Left ventricle myocardium inferior (tissue), 1 donor: ENCODE measurements at regions not wholly inside any gene's neighbourhood (a gene's known extent, or its start where the extent isn't known, plus 50 kb on each side); places are given as distances from the start of the nearest gene placed in this dataset.
"Not testable (repeated sequence)": the region's sequence is repeated elsewhere in the genome, so short reads cannot be mapped to it uniquely, and the experiment has no call there.

Experiments used
- DNase-seq: peaks from one replicate; pipeline ENCODE4 v3.0.0-alpha.2; 2020
- H3K27ac ChIP-seq: fragments of 200-600 bp; replicated peaks from 2 replicates; pipeline ENCODE4 v1.8.0; 2021
- H3K27me3 ChIP-seq: fragments of 200-600 bp; 2 replicates; pipeline ENCODE4 v1.8.0; 2021; ENCODE audit warnings: low read depth
- H3K36me3 ChIP-seq: fragments of 200-600 bp; 2 replicates; pipeline ENCODE4 v1.8.0; 2021
- H3K4me1 ChIP-seq: fragments of 200-600 bp; 2 replicates; pipeline ENCODE4 v1.8.0; 2021
- H3K4me3 ChIP-seq: fragments of 200-600 bp; 2 replicates; pipeline ENCODE4 v1.8.0; 2021; ENCODE audit warnings: mild to moderate bottlenecking, moderate library complexity
- H3K9me3 ChIP-seq: fragments of 200-600 bp; replicated peaks from 2 replicates; pipeline ENCODE4 v1.8.0; 2021
- intact Hi-C: fragments of 100-400 bp; cut with micrococcal nuclease; formaldehyde crosslinking; loops from one replicate; pipeline ENCODE4 v1.11.0; 2022
- TF ChIP-seq, protein P1 (sequence below): fragments of 200-600 bp; IDR thresholded peaks from 2 replicates; pipeline ENCODE4 v1.8.0; 2021; ENCODE audit warnings: antibody characterized with exemption, mild to moderate bottlenecking, borderline replicate concordance
- donor health status: DM: no; HTN: yes; CAD: no; lungs with severe emphysema.

DNA sequence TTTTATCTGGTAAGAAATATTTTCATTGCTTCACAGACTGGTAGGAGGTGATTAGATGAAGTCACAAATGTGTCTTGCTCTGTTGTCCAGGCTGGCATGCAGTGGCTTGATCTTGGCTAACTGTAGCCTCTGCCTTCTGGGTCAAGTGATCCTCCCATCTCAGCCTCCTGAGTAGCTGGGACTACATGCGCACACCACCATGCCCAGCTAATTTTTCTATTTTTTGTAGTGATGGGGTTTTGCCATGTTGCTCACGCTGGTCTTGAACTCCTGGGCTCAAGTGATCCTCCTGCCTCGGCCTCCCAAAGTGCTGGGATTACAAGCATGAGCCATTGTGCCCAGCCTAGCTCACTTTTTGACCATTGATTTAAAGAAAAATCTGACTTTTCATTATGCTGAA, 257.9 kb downstream of the GOLGA6L6 start:
- H3K9me3 ChIP-seq: peaks cover 42% of the 10 kb centered on the region
- H3K36me3 ChIP-seq, DNase-seq, H3K27ac ChIP-seq, H3K4me1 ChIP-seq, H3K4me3 ChIP-seq, intact Hi-C loops: not testable (repeated sequence)
- H3K27me3 ChIP-seq: peaks cover 51% of the 10 kb centered on the region

DNA sequence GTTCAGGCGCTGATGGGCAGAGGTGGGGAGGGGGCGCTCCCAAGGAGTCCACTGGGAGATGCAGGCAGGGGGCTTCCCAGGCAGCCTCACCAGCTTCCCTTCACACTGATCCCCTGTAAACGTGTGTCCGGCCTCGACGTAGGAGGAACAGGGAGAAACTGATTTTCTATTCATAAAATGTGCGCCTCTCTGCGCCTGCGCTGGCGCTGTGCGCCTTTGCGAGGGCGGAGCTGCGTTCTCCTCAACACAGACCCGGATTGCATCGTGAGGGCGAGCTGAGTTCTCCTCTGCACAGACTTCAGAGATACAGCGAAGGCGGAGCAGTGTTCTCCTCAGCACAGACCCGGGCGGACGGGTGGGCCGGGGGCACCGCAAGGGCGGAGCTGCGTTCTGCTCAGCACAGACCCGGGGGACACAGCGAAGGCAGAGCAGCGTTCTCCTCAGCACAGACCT, 259.1 kb downstream of the GOLGA6L6 start:
- H3K36me3 ChIP-seq, DNase-seq, H3K4me1 ChIP-seq, intact Hi-C loops, H3K27ac ChIP-seq, H3K4me3 ChIP-seq: not testable (repeated sequence)
- peaks cover 53% of the 10 kb centered on the region for H3K9me3 ChIP-seq
- peaks cover 44% of the 10 kb centered on the region for H3K27me3 ChIP-seq

DNA sequence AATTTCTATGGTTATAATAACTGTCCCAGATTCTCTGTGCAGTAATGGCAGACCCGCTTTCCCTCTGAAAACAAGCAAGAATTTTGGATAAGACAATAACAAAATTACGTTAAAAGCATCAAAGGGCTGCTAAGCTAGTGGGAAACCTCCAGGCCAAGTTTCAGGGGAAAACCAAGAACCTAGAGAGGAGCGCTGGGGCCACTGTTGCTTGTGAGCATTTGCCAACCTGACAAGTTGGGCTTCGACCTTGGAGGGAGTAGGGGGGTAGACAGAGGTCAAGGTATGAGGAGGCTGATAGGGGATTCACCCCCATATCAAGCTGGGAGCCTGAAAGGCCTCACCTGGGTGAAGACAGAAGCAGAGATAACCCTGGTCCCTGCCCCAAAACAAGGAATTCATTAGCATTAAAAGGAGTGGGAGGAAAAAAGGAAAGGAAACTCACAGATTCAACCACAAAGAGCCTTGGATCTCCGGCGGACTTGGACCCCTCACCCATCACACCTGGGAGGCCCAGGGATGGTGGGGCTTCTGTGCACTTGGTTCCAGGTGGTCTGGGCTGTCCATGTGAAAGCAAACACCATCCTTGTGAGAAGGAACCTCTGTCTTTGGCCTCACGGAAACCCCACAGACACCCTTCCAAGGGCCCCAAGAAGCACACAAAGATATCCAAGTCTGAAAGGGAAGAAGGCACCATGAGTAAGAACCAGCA, 259.9 kb downstream of the GOLGA6L6 start:
- H3K36me3 ChIP-seq, intact Hi-C loops, H3K27ac ChIP-seq, H3K4me3 ChIP-seq, DNase-seq, H3K4me1 ChIP-seq: not testable (repeated sequence)
- peaks cover 49% of the 10 kb centered on the region for H3K27me3 ChIP-seq
- peaks cover 61% of the 10 kb centered on the region for H3K9me3 ChIP-seq

DNA sequence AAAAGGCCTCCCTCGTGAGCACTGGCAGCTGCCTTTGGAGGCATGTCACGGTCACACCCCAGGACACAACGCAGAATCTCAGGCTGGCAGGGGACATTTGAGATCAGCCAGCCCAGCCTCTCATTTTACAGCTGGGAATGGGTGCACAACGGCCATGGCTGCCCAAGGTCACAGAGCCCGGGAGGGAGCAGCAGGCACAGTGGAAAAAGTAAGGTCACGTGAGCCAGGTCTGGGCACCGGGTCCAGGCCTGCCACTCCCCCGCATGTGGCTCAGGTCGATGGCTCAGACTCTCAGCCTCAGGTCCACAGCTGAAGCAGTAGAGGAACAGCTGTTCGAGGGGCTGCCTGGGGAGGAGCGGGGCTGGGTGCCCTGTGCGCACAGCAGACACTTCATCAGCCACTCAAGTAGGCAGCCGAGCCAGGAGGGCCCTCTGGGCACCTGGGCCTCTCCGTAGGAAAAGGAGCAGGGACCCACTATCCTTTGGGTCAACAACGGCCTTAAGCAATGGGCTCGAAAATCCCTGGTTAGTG, 260.6 kb downstream of the GOLGA6L6 start:
- H3K27me3 ChIP-seq: peaks cover 52% of the 10 kb centered on the region
- DNase-seq: no peak
- no peak overlapping the region for H3K27ac ChIP-seq
- intact Hi-C loops: no loop called here
- H3K9me3 ChIP-seq: peaks cover 65% of the 10 kb centered on the region
- H3K4me3 ChIP-seq: no peak overlapping the region
- H3K4me1 ChIP-seq: no peaks in the 10 kb centered on the region
- no peaks in the 10 kb centered on the region for H3K36me3 ChIP-seq
- TF ChIP-seq, protein P1, sequence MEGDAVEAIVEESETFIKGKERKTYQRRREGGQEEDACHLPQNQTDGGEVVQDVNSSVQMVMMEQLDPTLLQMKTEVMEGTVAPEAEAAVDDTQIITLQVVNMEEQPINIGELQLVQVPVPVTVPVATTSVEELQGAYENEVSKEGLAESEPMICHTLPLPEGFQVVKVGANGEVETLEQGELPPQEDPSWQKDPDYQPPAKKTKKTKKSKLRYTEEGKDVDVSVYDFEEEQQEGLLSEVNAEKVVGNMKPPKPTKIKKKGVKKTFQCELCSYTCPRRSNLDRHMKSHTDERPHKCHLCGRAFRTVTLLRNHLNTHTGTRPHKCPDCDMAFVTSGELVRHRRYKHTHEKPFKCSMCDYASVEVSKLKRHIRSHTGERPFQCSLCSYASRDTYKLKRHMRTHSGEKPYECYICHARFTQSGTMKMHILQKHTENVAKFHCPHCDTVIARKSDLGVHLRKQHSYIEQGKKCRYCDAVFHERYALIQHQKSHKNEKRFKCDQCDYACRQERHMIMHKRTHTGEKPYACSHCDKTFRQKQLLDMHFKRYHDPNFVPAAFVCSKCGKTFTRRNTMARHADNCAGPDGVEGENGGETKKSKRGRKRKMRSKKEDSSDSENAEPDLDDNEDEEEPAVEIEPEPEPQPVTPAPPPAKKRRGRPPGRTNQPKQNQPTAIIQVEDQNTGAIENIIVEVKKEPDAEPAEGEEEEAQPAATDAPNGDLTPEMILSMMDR: no peak

DNA sequence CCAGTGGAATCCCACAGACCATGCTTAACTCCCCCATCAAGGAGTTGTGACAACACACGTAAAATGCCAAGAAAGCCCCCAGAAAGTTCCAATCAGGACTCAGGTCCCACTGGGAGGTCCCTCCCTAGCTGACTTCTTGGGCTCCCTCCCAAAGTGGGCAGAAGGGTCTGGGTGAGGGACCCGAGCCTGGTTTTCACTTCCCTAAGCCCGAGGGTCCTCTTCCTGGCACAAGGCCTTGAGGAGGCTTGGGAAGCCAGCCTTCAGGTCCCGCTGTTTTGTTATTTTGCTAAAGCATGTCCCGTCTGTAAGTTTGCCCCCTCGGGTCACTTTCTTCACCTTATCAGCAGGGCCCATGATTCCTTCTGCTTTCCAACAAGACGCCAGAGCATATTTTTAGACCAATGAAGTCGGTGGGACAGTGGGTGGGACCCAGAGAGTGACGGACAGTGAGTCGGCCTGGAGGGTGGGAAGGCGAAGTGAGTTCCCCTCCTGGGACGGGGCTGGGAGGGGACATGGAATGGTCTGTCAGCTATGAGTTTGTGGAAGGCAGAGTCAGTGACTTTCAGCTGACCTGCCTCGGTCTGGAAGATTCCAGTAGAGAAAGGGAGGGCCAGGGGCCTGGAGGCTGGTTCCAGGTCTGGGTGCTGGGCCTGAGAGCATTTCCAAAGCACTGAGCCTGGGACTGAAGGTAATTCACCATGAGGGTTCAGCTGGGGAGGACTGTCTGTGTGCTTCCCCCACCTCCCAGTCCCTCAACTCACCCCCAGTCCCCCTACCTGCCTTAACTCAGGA, 261.3 kb downstream of the GOLGA6L6 start:
- H3K27ac ChIP-seq, H3K36me3 ChIP-seq, H3K4me1 ChIP-seq, DNase-seq, intact Hi-C loops, H3K4me3 ChIP-seq: not testable (repeated sequence)
- peaks cover 46% of the 10 kb centered on the region for H3K27me3 ChIP-seq
- H3K9me3 ChIP-seq: peaks cover 65% of the 10 kb centered on the region

DNA sequence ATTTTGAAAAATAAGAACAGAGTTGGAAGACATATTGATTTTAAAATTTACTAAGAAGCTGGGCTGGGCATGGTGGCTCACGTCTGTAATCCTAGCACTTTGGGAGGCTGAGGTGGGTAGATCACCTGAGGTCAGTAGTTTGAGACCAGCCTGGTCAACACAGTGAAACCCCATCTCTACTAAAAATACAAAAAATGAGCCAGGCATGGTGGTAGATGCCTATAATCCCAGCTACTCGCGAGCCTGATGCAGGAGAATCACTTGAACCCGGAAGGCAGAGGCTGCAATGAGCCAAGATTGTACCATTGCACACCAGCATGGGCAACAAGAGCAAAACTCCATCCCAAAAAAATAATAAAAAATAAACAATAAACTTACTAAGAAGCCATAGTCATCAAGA, 262.5 kb downstream of the GOLGA6L6 start:
- H3K4me3 ChIP-seq, H3K36me3 ChIP-seq, H3K27ac ChIP-seq, intact Hi-C loops, H3K4me1 ChIP-seq, DNase-seq: not testable (repeated sequence)
- Histone ChIP-seq H3K27me3 (peaks cover 53% of the 10 kb centered on the region), H3K9me3 (peaks cover 65% of the 10 kb centered on the region)

DNA sequence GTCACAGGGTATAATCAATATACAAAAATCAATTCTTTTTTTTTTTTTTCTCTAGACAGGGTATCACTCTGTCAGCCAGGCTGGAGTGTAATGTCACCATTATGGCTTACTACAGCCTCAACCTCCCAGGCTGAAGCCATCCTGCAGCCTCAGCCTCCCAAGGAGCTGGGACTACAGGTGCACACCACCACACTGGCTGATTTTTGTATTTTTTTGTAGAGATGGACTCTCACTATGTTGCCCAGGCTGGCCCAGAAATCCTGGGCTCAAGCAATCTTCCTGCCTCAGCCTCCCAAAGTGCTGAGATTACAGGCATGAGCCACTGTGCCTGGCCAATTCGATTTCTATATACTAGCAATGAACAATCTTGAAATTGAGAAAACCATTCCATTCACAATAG, 263.2 kb downstream of the GOLGA6L6 start:
- intact Hi-C loops, H3K4me1 ChIP-seq, DNase-seq, H3K36me3 ChIP-seq, H3K27ac ChIP-seq, H3K4me3 ChIP-seq: not testable (repeated sequence)
- Histone ChIP-seq H3K9me3 (peaks cover 65% of the 10 kb centered on the region), H3K27me3 (peaks cover 60% of the 10 kb centered on the region)

DNA sequence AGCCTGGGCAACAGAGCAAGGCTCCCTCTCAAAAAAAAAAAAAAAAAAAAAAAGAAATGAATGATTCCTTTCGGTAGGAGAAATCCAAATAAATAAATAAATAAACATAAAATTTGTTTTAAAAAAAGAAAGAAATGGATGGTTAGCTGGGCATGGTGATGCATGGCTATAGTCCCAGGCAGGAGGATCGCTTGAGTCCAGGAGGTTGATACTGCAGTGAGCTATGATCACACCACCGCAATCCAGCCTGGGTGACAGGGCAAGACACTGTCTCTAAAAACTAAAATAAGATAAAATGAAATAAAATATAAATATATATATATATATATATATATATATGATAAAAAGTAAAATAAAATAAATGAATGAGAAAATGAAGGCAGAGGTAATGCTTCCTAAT, 264.1 kb downstream of the GOLGA6L6 start:
- H3K4me3 ChIP-seq, DNase-seq, intact Hi-C loops, H3K27ac ChIP-seq, H3K4me1 ChIP-seq, H3K36me3 ChIP-seq: not testable (repeated sequence)
- peaks cover 58% of the 10 kb centered on the region for H3K9me3 ChIP-seq
- H3K27me3 ChIP-seq: peaks cover 64% of the 10 kb centered on the region

DNA sequence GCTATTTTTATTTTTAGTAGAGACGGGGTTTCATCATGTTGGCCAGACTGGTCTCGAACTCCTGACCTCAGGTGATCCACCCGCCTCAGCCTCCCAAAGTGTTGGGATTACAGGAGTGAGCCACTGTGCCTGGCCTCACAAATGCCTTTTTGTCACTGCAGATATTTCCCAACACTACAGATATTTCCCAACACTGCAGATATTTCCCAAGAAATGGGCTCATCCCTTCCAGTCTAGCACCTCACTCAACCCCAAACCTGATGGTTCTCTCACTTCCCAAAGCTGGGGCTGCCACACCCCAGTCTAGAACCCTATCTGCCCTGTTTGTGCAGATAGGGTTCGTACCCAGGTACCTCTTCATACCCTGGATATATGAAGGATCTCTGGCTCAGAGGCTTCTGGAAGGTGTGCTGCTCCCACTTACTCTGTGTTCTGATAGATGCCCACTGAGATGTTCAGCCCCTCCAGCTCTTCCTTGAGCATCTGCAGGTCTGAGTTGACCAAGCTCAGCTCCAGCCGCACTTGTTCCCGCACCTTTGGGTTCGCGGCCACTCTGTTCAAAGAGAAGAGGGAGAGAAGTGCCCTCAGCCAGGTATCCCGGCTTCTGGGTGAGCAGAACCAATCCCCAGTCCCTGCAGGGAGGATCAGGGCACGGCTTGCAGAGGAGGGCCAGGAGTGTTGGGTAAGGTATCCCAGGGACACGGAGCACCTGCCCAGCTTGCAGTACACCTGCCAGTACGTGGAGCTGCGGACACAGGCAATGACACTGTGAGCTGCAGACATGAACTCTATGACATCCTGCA, 265.1 kb downstream of the GOLGA6L6 start:
- intact Hi-C loops, H3K4me1 ChIP-seq, H3K27ac ChIP-seq, H3K4me3 ChIP-seq, H3K36me3 ChIP-seq, DNase-seq: not testable (repeated sequence)
- H3K27me3 ChIP-seq: peaks cover 65% of the 10 kb centered on the region
- H3K9me3 ChIP-seq: peaks cover 49% of the 10 kb centered on the region

DNA sequence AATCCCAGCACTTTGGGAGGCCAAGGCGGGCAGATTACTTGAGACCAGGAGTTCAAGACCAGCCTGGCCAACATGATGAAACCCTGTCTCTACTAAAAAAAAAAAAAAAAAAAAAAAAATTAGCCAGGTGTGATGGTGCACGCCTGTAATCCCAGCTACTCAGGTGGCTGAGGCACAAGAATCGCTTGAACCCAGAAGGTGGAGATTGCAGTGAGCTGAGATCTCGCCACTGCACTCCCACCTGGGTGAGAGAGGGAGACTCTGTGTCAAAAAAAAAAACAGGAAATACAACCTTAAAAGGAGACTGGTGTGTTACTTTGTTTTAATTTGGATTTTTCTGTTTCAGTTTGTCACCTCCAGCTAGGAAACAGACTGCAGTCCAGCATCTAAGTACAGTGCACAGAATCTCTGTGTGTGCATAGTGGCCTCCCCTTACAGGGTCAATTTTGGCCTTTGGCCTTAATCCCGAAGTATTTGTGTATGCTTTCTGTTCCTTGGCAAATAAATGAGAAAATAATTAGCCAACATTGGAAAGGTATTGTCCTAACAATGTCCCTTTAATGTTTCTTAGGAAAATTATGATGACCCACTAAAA, 266.1 kb downstream of the GOLGA6L6 start:
- DNase-seq, H3K27ac ChIP-seq, H3K4me1 ChIP-seq, H3K36me3 ChIP-seq, H3K4me3 ChIP-seq, intact Hi-C loops: not testable (repeated sequence)
- H3K9me3 ChIP-seq: peaks cover 40% of the 10 kb centered on the region
- peaks cover 59% of the 10 kb centered on the region for H3K27me3 ChIP-seq
